AG10803 (cell line): ENCODE measurements at regions not wholly inside any gene's neighbourhood (a gene's known extent, or its start where the extent isn't known, plus 50 kb on each side); places are given as distances from the start of the nearest gene placed in this dataset.
"Not testable (repeated sequence)": the region's sequence is repeated elsewhere in the genome, so short reads cannot be mapped to it uniquely, and the experiment has no call there.

Source experiments
- DNase-seq: peaks from one replicate; pipeline ENCODE4 v3.0.0; 2010; ENCODE audit warnings: low read depth
- H3K4me3 ChIP-seq: 2 replicates; pipeline ENCODE4 v1.5.1; 2011; ENCODE audit warnings: mild to moderate bottlenecking, low read length, control low read depth
- CTCF ChIP-seq: conservative IDR thresholded peaks from 2 replicates; pipeline ENCODE4 v1.5.1; 2011; ENCODE audit warnings: mild to moderate bottlenecking, low read length, control low read depth, inconsistent platforms

GRCh38 chr7:9598411-9598810, 1165.0 kb downstream of the NXPH1 start:
- H3K4me3 ChIP-seq, result no peak overlapping the region
- TF ChIP-seq CTCF, result no peak

GRCh38 chr7:9600974-9601373, 1167.6 kb downstream of the NXPH1 start:
- no peak for TF ChIP-seq CTCF
- H3K4me3 ChIP-seq, result no peak overlapping the region
- DNase-seq, result no peak

More at GRCh38 chr7:9598411-9598810, 1165.0 kb downstream of the NXPH1 start:
- no peak for DNase-seq

- no peak for TF ChIP-seq CTCF
- no peak for DNase-seq
- H3K4me3 ChIP-seq, result no peak overlapping the region
Measured at GRCh38 chr7:9603291-9603690, 1169.9 kb downstream of the NXPH1 start.

- H3K4me3 ChIP-seq, result no peak overlapping the region
- no peak for DNase-seq
- no peak for TF ChIP-seq CTCF
Measured at GRCh38 chr7:9608560-9608959, 1175.2 kb downstream of the NXPH1 start.

GRCh38 chr7:9620899-9621298, 1187.5 kb downstream of the NXPH1 start:
- H3K4me3 ChIP-seq, DNase-seq: not testable (repeated sequence)

- DNase-seq, H3K4me3 ChIP-seq: not testable (repeated sequence)
Measured at GRCh38 chr7:9621306-9621902, 1188.0 kb downstream of the NXPH1 start.

GRCh38 chr7:9621927-9622326, 1188.5 kb downstream of the NXPH1 start:
- H3K4me3 ChIP-seq, result no peak overlapping the region
- DNase-seq, result no peak
- TF ChIP-seq CTCF, result no peak

- DNase-seq, result no peak
- TF ChIP-seq CTCF, result no peak
- no peak overlapping the region for H3K4me3 ChIP-seq
Measured at GRCh38 chr7:9625953-9626352, 1192.5 kb downstream of the NXPH1 start.
